GM12891 (cell line): ENCODE measurements at regions not wholly inside any gene's neighbourhood (a gene's known extent, or its start where the extent isn't known, plus 50 kb on each side); places are given as distances from the start of the nearest gene placed in this dataset.

ENCODE experiments used
- DNase-seq: peaks from one replicate; pipeline ENCODE4 v3.0.0; 2011; ENCODE audit warnings: low spot score; ENCODE audit not compliant: insufficient read length
- FAIRE-seq: peaks from 2 replicates; lab custom pipeline; 2011; peaks lifted over from hg19 to GRCh38; lab: Jason Lieb, UNC
- PAX5 ChIP-seq: IDR thresholded peaks from 2 replicates; pipeline ENCODE4 v1.6.1; 2011; ENCODE audit warnings: low read length, moderate library complexity, mild to moderate bottlenecking; ENCODE audit not compliant: insufficient read depth, severe bottlenecking
- POLR2A ChIP-seq: IDR thresholded peaks from 2 replicates; pipeline ENCODE4 v1.6.1; 2011; ENCODE audit warnings: low read depth, low read length, control low read depth
- POLR2AphosphoS5 ChIP-seq: IDR thresholded peaks from 2 replicates; pipeline ENCODE4 v1.6.1; 2011; ENCODE audit warnings: low read depth, low read length, control low read depth
- POU2F2 ChIP-seq: IDR thresholded peaks from 2 replicates; pipeline ENCODE4 v1.6.1; 2011; ENCODE audit warnings: low read depth, mild to moderate bottlenecking, control low read depth, low read length, moderate library complexity
- SPI1 ChIP-seq: IDR thresholded peaks from 2 replicates; pipeline ENCODE4 v1.6.1; 2011; ENCODE audit warnings: low read depth, low read length, control low read depth
- TAF1 ChIP-seq: IDR thresholded peaks from 2 replicates; pipeline ENCODE4 v1.6.1; 2011; ENCODE audit warnings: low read depth, low read length, control low read depth

GRCh38 chr5:99081711-99082110, 152.9 kb upstream of the CHD1 start:
- no peak for FAIRE-seq
- no peak for DNase-seq
- TF ChIP-seq TAF1 (no peak), SPI1 (no peak), PAX5 (no peak), POLR2AphosphoS5 (no peak), POLR2A (no peak), POU2F2 (no peak)

GRCh38 chr5:99076723-99077640, 148.2 kb upstream of the CHD1 start:
- TF ChIP-seq POU2F2 (no peak), PAX5 (no peak), SPI1 (no peak), POLR2AphosphoS5 (no peak), POLR2A (no peak), TAF1 (no peak)
- FAIRE-seq = no peak
- no peak for DNase-seq

GRCh38 chr5:99072846-99073245, 144.0 kb upstream of the CHD1 start:
- no peak for TF ChIP-seq PAX5
- no peak for TF ChIP-seq TAF1
- no peak for FAIRE-seq

GRCh38 chr5:99070822-99071221, 142.0 kb upstream of the CHD1 start:
- FAIRE-seq = peak; percentile 45

More at GRCh38 chr5:99072846-99073245, 144.0 kb upstream of the CHD1 start:
- DNase-seq = no peak

GRCh38 chr5:99070362-99070761, 141.6 kb upstream of the CHD1 start:
- DNase-seq (no peak), FAIRE-seq (no peak)
- TF ChIP-seq POLR2AphosphoS5 (no peak), POLR2A (no peak), PAX5 (no peak), SPI1 (no peak), TAF1 (no peak)

More at GRCh38 chr5:99070822-99071221, 142.0 kb upstream of the CHD1 start:
- DNase-seq = no peak
- TF ChIP-seq TAF1 = no peak
- no peak for TF ChIP-seq PAX5
- TF ChIP-seq POLR2A = no peak
- TF ChIP-seq POLR2AphosphoS5 = no peak
- no peak for TF ChIP-seq POU2F2
- no peak for TF ChIP-seq SPI1

DNA sequence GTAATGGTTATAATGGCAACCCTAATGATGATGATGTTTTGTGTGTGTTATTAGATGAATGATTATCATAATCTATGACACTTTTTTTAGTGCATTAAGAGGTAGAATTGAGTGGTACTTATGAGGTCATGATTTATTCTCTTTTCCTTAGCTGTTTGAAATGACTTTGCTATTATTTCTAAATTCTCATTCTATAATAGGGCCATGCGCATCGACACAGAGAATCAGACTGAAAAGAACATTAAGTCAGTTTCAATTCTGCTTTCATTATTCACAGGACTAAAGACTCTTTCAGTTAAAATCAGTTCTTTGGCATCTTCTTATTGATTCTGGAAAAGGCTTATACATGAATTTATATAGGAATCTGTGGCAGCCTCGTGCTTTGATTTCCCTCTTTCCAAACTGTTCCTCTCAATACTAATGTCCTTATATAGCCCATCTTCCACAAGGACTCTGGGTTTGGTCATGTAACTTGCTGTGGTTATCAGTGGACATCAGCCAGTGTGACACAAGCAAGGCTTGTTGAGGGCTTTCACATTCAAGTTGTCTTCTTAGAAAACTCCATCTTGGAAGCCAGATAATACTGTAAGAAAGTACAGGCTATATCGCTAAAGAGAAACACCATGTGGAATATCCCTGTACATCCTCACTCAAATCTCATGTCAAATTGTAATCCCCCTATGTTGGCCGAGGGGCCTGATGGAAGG, 140.3 kb upstream of the CHD1 start:
- no peak for DNase-seq
- FAIRE-seq = peak; percentile 55
- TF ChIP-seq POLR2AphosphoS5 (no peak), SPI1 (peak; percentile 87), PAX5 (no peak), TAF1 (no peak), POU2F2 (no peak), POLR2A (no peak)

DNA sequence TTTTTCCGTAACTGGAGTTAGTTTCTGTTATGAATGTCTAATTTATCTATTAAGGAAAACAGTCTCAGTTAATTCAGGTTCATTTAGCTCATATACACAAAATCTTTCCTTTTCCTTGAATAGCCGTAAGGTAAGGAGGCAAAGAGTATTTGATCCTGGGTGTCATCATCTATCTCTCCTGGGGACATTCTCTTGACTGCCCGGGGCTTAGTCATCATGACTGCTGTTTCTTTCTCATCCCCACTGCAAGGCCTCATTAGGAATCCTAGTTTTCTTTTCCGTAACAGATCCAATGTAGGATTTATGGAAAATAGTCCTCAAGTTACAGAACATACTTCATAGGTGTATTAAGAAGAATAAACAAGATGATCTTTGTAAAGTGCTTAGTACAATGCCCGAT, 134.9 kb upstream of the CHD1 start:
- FAIRE-seq = no peak

GRCh38 chr5:99061711-99062110, 132.9 kb upstream of the CHD1 start:
- FAIRE-seq (no peak), DNase-seq (no peak)
- no peak for TF ChIP-seq PAX5
- no peak for TF ChIP-seq POLR2AphosphoS5
- TF ChIP-seq SPI1 = peak; percentile 62
- TF ChIP-seq POU2F2 = no peak

More for the DNA sequence above, 134.9 kb upstream of the CHD1 start:
- DNase-seq = no peak
- TF ChIP-seq POLR2AphosphoS5 (no peak), POLR2A (no peak), PAX5 (no peak), SPI1 (no peak), POU2F2 (no peak), TAF1 (no peak)

GRCh38 chr5:99061299-99061698, 132.5 kb upstream of the CHD1 start:
- no peak for TF ChIP-seq SPI1
- no peak for TF ChIP-seq PAX5
- TF ChIP-seq POLR2A = no peak
- no peak for TF ChIP-seq POLR2AphosphoS5
- TF ChIP-seq POU2F2 = no peak
- TF ChIP-seq TAF1 = no peak
- FAIRE-seq (peak; percentile 62), DNase-seq (no peak)
